ENCODE measurements at regions not wholly inside any gene's neighbourhood (a gene's known extent, or its start where the extent isn't known, plus 50 kb on each side); places are given as distances from the start of the nearest gene placed in this dataset.

GRCh38 chr18:986552-986951 lies 81.9 kb downstream of the ADCYAP1 start:
- H3K36me3 Mint-ChIP-seq (ENCODE audit: insufficient read depth), result no peaks in the 10 kb centered on the region
- no peak for ATAC-seq
- no peak for DNase-seq
- no peaks in the 10 kb centered on the region for H3K4me1 Mint-ChIP-seq (ENCODE audit: low read depth)
- H3K9me3 Mint-ChIP-seq, result no peaks in the 10 kb centered on the region
- H3K4me3 Mint-ChIP-seq, result no peak overlapping the region
- H3K27me3 Mint-ChIP-seq (ENCODE audit: low read depth), result peaks cover 7% of the 10 kb centered on the region

DNA sequence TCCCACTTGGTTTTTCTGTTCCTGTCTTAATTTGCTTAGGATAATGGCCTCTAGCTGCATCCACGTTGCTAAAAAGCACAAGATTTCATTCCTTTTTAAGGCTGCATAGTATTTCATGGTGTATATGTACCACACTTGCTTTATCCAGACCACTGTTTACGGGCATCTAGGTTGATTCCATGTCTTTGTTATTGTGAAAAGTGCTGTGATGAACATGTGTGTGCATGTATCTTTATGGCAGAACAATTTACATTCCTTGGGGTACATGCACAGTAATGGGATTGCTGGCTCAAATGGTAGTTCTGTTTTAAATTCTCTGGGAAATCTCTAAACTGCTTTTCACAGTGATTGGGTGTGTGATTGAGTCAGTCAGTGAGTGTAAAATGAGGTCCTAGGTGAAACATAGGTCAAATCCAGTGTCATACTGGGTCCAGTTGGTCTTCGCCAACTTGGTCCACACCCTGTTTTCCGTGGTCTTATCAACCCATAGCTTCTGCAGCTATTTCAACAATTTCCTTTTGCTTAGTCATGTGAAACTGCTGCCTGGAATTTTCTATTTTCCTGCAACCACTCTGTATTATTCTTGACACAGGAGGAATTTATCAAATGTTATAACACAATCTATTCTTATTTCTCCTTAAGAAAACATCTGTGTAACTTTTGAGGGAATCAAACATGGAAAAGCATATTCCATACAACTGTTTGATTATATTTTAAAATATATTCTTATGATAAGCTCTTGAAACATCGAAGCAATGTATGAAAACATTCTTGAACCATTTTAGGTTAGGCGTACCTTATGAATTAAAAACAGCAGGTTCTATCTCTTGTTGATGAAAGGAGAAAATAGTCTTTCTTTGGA lies 82.9 kb downstream of the ADCYAP1 start:
- H3K4me3 Mint-ChIP-seq, result no peak overlapping the region
- H3K9me3 Mint-ChIP-seq, result no peaks in the 10 kb centered on the region
- no peak for ATAC-seq
- no peaks in the 10 kb centered on the region for H3K36me3 Mint-ChIP-seq (ENCODE audit: insufficient read depth)
- DNase-seq, result no peak
- peaks cover 7% of the 10 kb centered on the region for H3K27me3 Mint-ChIP-seq (ENCODE audit: low read depth)
- no peaks in the 10 kb centered on the region for H3K4me1 Mint-ChIP-seq (ENCODE audit: low read depth)

DNA sequence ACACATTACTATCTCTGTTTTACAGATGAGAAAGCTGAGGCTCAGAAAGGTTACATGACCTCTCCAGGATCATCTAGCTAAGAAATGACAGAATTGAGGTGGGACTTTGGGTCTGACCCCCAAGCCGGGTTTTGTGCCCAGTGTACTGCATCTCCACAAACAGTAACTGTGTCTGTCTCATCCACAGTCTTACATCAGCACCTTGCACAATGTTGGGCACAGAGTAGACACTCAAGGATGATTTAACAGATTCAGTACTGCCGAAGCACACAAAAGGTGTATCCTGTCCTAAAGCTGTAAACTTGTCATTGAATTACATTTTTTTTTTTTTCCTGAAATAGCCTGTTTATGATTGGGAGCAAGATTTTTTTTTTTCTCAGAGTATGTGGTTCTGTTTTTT lies 84.8 kb downstream of the ADCYAP1 start:
- no peak for DNase-seq
- no peak for ATAC-seq
- peaks cover 7% of the 10 kb centered on the region for H3K27me3 Mint-ChIP-seq (ENCODE audit: low read depth)
- no peaks in the 10 kb centered on the region for H3K4me1 Mint-ChIP-seq (ENCODE audit: low read depth)
- no peak overlapping the region for H3K4me3 Mint-ChIP-seq
- H3K36me3 Mint-ChIP-seq (ENCODE audit: insufficient read depth), result no peaks in the 10 kb centered on the region
- H3K9me3 Mint-ChIP-seq, result peaks cover 2% of the 10 kb centered on the region

GRCh38 chr18:990197-990596 lies 85.5 kb downstream of the ADCYAP1 start:
- no peaks in the 10 kb centered on the region for H3K4me1 Mint-ChIP-seq (ENCODE audit: low read depth)
- no peak overlapping the region for H3K4me3 Mint-ChIP-seq
- peaks cover 10% of the 10 kb centered on the region for H3K27me3 Mint-ChIP-seq (ENCODE audit: low read depth)
- peaks cover 5% of the 10 kb centered on the region for H3K9me3 Mint-ChIP-seq
- DNase-seq (no peak), ATAC-seq (no peak)
- no peaks in the 10 kb centered on the region for H3K36me3 Mint-ChIP-seq (ENCODE audit: insufficient read depth)

DNA sequence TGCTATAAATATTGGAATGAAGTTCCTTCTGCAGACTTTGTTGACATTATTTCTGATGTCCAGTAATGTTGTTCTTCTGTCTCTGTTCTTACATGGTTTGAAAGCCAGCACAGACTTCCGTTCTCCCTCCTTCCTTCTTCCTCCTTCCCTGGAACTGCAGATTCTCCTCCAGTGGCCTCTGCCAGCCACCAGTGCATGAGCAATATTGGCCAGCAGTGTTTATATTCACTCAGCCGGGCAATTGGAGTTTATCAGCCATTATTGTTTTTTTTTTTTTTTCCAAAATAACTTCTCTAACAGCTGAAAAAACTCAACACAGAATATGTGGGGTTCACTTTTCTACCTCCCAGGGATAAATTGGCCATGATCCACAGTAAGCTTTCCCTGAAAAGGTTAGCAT lies 86.8 kb downstream of the ADCYAP1 start:
- DNase-seq (no peak), ATAC-seq (no peak)
- Mint-ChIP-seq H3K4me1 (ENCODE audit: low read depth) (no peaks in the 10 kb centered on the region), H3K27me3 (ENCODE audit: low read depth) (peaks cover 10% of the 10 kb centered on the region), H3K4me3 (no peak overlapping the region), H3K9me3 (peaks cover 5% of the 10 kb centered on the region), H3K36me3 (ENCODE audit: insufficient read depth) (no peaks in the 10 kb centered on the region)

GRCh38 chr18:993560-993959 lies 88.9 kb downstream of the ADCYAP1 start:
- Mint-ChIP-seq H3K36me3 (ENCODE audit: insufficient read depth) (no peaks in the 10 kb centered on the region), H3K4me3 (no peak overlapping the region), H3K4me1 (ENCODE audit: low read depth) (no peaks in the 10 kb centered on the region), H3K9me3 (peaks cover 5% of the 10 kb centered on the region), H3K27me3 (ENCODE audit: low read depth) (peaks cover 10% of the 10 kb centered on the region)
- ATAC-seq (no peak), DNase-seq (no peak)

GRCh38 chr18:995629-996028 lies 91.0 kb downstream of the ADCYAP1 start:
- Mint-ChIP-seq H3K36me3 (ENCODE audit: insufficient read depth) (no peaks in the 10 kb centered on the region), H3K4me1 (ENCODE audit: low read depth) (no peaks in the 10 kb centered on the region), H3K4me3 (no peak overlapping the region), H3K27me3 (ENCODE audit: low read depth) (peaks cover 7% of the 10 kb centered on the region), H3K9me3 (peaks cover 5% of the 10 kb centered on the region)
- no peak for ATAC-seq
- no peak for DNase-seq

GRCh38 chr18:997499-997898 lies 92.8 kb downstream of the ADCYAP1 start:
- Mint-ChIP-seq H3K27me3 (ENCODE audit: low read depth) (peaks cover 3% of the 10 kb centered on the region), H3K4me3 (no peak overlapping the region), H3K9me3 (peaks cover 5% of the 10 kb centered on the region), H3K4me1 (ENCODE audit: low read depth) (no peaks in the 10 kb centered on the region), H3K36me3 (ENCODE audit: insufficient read depth) (no peaks in the 10 kb centered on the region)
- DNase-seq (no peak), ATAC-seq (no peak)

GRCh38 chr18:998936-999335 lies 94.3 kb downstream of the ADCYAP1 start:
- peaks cover 3% of the 10 kb centered on the region for H3K27me3 Mint-ChIP-seq (ENCODE audit: low read depth)
- H3K4me3 Mint-ChIP-seq, result no peak overlapping the region
- H3K36me3 Mint-ChIP-seq (ENCODE audit: insufficient read depth), result no peaks in the 10 kb centered on the region
- DNase-seq, result no peak
- H3K9me3 Mint-ChIP-seq, result peaks cover 9% of the 10 kb centered on the region
- no peaks in the 10 kb centered on the region for H3K4me1 Mint-ChIP-seq (ENCODE audit: low read depth)
- no peak for ATAC-seq

DNA sequence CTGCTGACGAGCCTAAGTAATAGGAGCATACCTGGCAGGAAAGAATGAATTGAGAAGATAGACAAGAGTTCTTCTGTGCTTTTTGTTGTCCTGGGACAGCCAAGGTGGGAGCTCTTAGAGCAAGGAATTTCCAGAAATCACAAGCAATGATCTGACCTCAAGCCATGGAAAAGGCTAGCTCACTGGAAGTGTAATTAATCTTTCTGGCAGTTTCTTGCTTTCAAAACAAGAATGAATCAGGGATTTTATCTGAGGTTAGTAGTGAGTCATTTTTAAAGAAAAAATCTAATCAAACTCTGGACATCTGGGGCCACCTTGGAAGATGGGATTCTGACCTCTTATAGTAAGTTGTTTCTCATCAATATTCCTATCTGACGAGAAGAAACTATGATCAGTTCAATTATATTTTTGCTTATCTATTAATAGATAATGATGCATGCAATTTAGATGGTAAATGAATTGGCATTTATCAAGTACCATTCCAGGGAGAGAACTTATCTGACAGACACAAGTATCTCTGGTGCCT lies 98.0 kb downstream of the ADCYAP1 start:
- no peak for DNase-seq
- Mint-ChIP-seq H3K27me3 (ENCODE audit: low read depth) (no peaks in the 10 kb centered on the region), H3K4me3 (no peak overlapping the region), H3K4me1 (ENCODE audit: low read depth) (no peaks in the 10 kb centered on the region), H3K36me3 (ENCODE audit: insufficient read depth) (no peaks in the 10 kb centered on the region), H3K9me3 (peaks cover 4% of the 10 kb centered on the region)
- no peak for ATAC-seq

DNA sequence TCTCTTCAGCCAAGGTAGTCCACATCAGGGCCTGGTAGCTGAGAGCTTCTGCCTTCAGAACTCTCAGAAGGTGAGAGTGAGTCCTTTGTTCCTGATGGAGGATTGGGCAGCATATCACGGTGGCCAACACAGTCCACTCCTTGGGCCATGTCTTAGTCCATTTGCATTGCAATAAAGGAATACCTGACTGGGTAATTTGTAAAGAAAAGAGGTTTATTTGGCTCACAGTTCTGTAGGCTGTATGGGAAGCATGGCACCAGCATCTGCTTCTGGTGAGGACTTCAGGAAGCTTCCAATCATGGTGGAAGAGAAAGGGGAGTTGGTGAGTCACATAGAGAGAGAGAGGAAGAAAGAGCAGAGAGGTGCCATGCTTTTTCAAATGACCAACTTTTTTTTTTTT lies 98.8 kb downstream of the ADCYAP1 start:
- no peak overlapping the region for H3K4me3 Mint-ChIP-seq
- no peaks in the 10 kb centered on the region for H3K36me3 Mint-ChIP-seq (ENCODE audit: insufficient read depth)
- ATAC-seq (no peak), DNase-seq (no peak)
- H3K27me3 Mint-ChIP-seq (ENCODE audit: low read depth), result no peaks in the 10 kb centered on the region
- H3K4me1 Mint-ChIP-seq (ENCODE audit: low read depth), result no peaks in the 10 kb centered on the region
- H3K9me3 Mint-ChIP-seq, result peaks cover 4% of the 10 kb centered on the region

DNA sequence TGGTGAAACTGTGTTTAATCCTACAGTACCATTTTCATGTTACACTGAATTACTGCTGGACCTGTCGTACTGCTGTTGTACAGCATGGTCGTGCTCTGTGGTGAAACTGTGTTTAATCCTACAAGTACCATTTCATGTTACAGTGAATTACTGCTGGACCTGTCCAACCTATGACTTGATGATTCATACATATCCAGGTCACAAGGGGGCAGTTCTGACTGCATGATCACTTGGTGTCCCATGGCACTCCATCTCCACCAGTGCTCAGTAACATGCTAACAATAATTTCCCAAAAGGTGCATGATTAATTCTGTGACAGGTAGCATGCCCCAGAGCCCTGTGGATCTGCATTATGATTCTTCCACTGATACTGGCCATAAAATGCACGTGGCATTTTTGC lies 101.6 kb downstream of the ADCYAP1 start:
- no peak for DNase-seq
- peaks cover 4% of the 10 kb centered on the region for H3K9me3 Mint-ChIP-seq
- H3K27me3 Mint-ChIP-seq (ENCODE audit: low read depth), result no peaks in the 10 kb centered on the region
- H3K4me1 Mint-ChIP-seq (ENCODE audit: low read depth), result no peaks in the 10 kb centered on the region
- H3K4me3 Mint-ChIP-seq, result no peak overlapping the region
- no peak for ATAC-seq
- H3K36me3 Mint-ChIP-seq (ENCODE audit: insufficient read depth), result no peaks in the 10 kb centered on the region

GRCh38 chr18:1006965-1007364 lies 102.3 kb downstream of the ADCYAP1 start:
- Mint-ChIP-seq H3K27me3 (ENCODE audit: low read depth) (no peaks in the 10 kb centered on the region), H3K4me1 (ENCODE audit: low read depth) (no peaks in the 10 kb centered on the region), H3K4me3 (no peak overlapping the region), H3K9me3 (peaks cover 4% of the 10 kb centered on the region), H3K36me3 (ENCODE audit: insufficient read depth) (no peaks in the 10 kb centered on the region)
- DNase-seq (no peak), ATAC-seq (no peak)

DNA sequence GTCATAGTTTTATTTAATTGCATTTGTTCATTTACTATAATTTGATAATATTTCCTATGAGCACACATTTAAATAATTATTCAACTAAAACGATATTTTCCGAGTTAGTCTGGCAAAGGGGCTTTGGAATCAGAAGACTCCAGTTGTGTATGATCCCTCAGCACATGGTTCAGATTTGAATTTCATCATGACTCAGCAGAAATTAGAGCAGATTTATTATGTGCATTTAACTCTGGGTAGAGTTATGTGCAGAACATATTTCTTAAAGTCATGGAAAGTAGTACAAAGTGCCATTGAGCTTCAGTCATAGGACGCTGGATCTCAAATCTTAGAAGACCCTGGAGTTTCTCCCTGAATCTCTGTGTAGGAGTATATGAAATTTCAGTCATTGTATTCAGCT lies 106.7 kb downstream of the ADCYAP1 start:
- no peak overlapping the region for H3K4me3 Mint-ChIP-seq
- ATAC-seq (no peak), DNase-seq (no peak)
- H3K9me3 Mint-ChIP-seq, result no peaks in the 10 kb centered on the region
- H3K36me3 Mint-ChIP-seq (ENCODE audit: insufficient read depth), result no peaks in the 10 kb centered on the region
- H3K4me1 Mint-ChIP-seq (ENCODE audit: low read depth), result no peaks in the 10 kb centered on the region
- peaks cover 5% of the 10 kb centered on the region for H3K27me3 Mint-ChIP-seq (ENCODE audit: low read depth)

DNA sequence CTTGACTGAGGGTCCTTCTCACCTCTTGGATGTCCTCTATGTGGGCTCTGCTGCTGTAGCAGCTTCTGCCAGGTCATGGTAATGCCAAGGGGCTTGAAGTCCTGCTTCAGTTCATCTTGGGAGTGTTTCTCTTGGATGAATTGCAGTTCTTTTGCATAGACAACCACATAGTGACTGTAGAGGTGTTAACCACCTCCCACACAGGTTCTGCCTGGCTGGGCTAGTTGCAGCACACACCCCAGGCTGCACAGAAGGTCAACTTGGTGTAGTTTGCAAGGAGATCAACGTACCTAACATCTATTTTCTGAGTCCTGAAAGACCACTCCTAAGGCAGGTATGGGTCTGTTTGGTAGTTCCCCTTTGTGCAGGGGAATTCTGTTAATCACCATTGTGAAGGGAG lies 108.1 kb downstream of the ADCYAP1 start:
- DNase-seq (no peak), ATAC-seq (no peak)
- Mint-ChIP-seq H3K27me3 (ENCODE audit: low read depth) (peaks cover 7% of the 10 kb centered on the region), H3K36me3 (ENCODE audit: insufficient read depth) (no peaks in the 10 kb centered on the region), H3K4me1 (ENCODE audit: low read depth) (no peaks in the 10 kb centered on the region), H3K9me3 (no peaks in the 10 kb centered on the region), H3K4me3 (no peak overlapping the region)
